22Rv1 (cell line): ENCODE measurements at regions not wholly inside any gene's neighbourhood (a gene's known extent, or its start where the extent isn't known, plus 50 kb on each side); places are given as distances from the start of the nearest gene placed in this dataset.

Experiments used
- H3K27ac ChIP-seq: fragments of 450-650 bp; 2 replicates; pipeline ENCODE4 v1.5.1; 2017
- CTCF ChIP-seq: fragments of 450-650 bp; IDR thresholded peaks from 2 replicates; pipeline ENCODE4 v1.5.1; 2017; ENCODE audit warnings: mild to moderate bottlenecking
- ZFX ChIP-seq: fragments of 450-650 bp; IDR thresholded peaks from 2 replicates; pipeline ENCODE4 v1.6.1; 2017; ENCODE audit warnings: antibody characterized with exemption, borderline replicate concordance

- H3K27ac ChIP-seq, result no peak overlapping the region
- TF ChIP-seq ZFX (no peak), CTCF (no peak)
These were observed 332.0 kb downstream of the HAO1 start for GRCh38 chr20:7608250-7608649.

GRCh38 chr20:7609251-7609650, 331.0 kb downstream of the HAO1 start:
- TF ChIP-seq ZFX (no peak), CTCF (no peak)
- H3K27ac ChIP-seq, result no peak overlapping the region

- TF ChIP-seq ZFX (no peak), CTCF (no peak)
- no peak overlapping the region for H3K27ac ChIP-seq
These were observed 329.6 kb downstream of the HAO1 start for GRCh38 chr20:7610681-7611080.

- H3K27ac ChIP-seq, result no peak overlapping the region
- TF ChIP-seq CTCF (no peak), ZFX (no peak)
These were observed 322.5 kb downstream of the HAO1 start for GRCh38 chr20:7617797-7618196.

- TF ChIP-seq ZFX, result no peak
- no peak for TF ChIP-seq CTCF
- H3K27ac ChIP-seq, result no peak overlapping the region
These were observed 317.8 kb downstream of the HAO1 start for GRCh38 chr20:7622399-7622961.

GRCh38 chr20:7624886-7625285, 315.4 kb downstream of the HAO1 start:
- TF ChIP-seq ZFX, result no peak
- no peak for TF ChIP-seq CTCF
- no peak overlapping the region for H3K27ac ChIP-seq

GRCh38 chr20:7627734-7628663, 312.3 kb downstream of the HAO1 start:
- TF ChIP-seq ZFX, result no peak
- no peak for TF ChIP-seq CTCF
- no peak overlapping the region for H3K27ac ChIP-seq
